ENCODE measurements at regions not wholly inside any gene's neighbourhood (a gene's known extent, or its start where the extent isn't known, plus 50 kb on each side); places are given as distances from the start of the nearest gene placed in this dataset.

DNA sequence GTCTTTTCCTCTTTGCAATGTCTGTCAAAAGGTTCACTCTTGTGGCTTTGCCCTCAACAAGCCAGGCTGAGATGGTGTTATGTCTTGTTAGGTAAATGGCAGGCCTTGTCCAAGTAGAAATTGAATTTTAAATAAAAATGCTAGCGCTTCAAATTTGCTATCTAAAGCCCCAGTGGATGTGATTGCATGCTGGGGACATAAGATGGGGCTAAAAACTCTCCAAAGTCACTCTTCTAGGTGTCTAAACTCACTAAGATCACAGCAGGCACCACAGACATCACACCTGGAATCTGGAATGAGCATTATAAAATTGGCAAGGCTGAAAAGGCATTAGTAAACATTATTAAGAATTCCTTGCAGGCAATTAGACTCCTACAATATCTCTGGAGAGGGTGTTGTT is 262.7 kb upstream of the CLINT1 start:
- TF ChIP-seq EZH2 (IDR thresholded peaks at IDR 0.05; ENCODE audit: low read depth) = no peak
- TF ChIP-seq, protein P1, sequence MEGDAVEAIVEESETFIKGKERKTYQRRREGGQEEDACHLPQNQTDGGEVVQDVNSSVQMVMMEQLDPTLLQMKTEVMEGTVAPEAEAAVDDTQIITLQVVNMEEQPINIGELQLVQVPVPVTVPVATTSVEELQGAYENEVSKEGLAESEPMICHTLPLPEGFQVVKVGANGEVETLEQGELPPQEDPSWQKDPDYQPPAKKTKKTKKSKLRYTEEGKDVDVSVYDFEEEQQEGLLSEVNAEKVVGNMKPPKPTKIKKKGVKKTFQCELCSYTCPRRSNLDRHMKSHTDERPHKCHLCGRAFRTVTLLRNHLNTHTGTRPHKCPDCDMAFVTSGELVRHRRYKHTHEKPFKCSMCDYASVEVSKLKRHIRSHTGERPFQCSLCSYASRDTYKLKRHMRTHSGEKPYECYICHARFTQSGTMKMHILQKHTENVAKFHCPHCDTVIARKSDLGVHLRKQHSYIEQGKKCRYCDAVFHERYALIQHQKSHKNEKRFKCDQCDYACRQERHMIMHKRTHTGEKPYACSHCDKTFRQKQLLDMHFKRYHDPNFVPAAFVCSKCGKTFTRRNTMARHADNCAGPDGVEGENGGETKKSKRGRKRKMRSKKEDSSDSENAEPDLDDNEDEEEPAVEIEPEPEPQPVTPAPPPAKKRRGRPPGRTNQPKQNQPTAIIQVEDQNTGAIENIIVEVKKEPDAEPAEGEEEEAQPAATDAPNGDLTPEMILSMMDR (conservative IDR thresholded peaks at IDR 0.05) = no peak
